Heart left ventricle (tissue), 16 donors: ENCODE measurements at regions not wholly inside any gene's neighbourhood (a gene's known extent, or its start where the extent isn't known, plus 50 kb on each side); places are given as distances from the start of the nearest gene placed in this dataset.

ENCODE experiments used
- ATAC-seq, 4 donors: fragments of 200-7000 bp; cut with Tn5 transposase; one replicate each; pipeline ENCODE4 v1.9.1; 2020 to 2022; ENCODE audit warnings: moderate library complexity in 4 of 4, mild to moderate bottlenecking in 3 of 4, moderate number of reproducible peaks in 1 of 4
- DNase-seq, 5 donors: peaks; one replicate each; pipeline ENCODE4 v3.0.0-alpha.2; 2020
- H3K27ac ChIP-seq, 12 donors: fragments of 200-600 bp; sonication (generic) in 4 of 12; one replicate each; pipeline versions ENCODE4 v1.5.0 to v1.8.0; 2016 to 2022; ENCODE audit warnings: mild to moderate bottlenecking in 2 of 12
- H3K27me3 ChIP-seq, 9 donors: fragments of 200-600 bp; sonication (generic) in 2 of 9; one replicate each; pipeline versions ENCODE4 v1.5.1 to v1.8.0; 2016 to 2022; ENCODE audit warnings: mild to moderate bottlenecking in 3 of 9
- H3K36me3 ChIP-seq, 9 donors: fragments of 200-600 bp; sonication (generic) in 2 of 9; one replicate each; pipeline versions ENCODE4 v1.5.0 to v1.8.0; 2018 to 2022; ENCODE audit warnings: mild to moderate bottlenecking in 2 of 9
- H3K4me1 ChIP-seq, 12 donors: fragments of 200-600 bp; sonication (generic) in 4 of 12; one replicate each; pipeline versions ENCODE4 v1.5.0 to v1.8.0; 2016 to 2022; ENCODE audit warnings: mild to moderate bottlenecking in 3 of 12
- H3K4me3 ChIP-seq, 12 donors: fragments of 200-600 bp; sonication (generic) in 4 of 12; one replicate each; pipeline versions ENCODE4 v1.5.0 to v1.8.0; 2017 to 2022; ENCODE audit warnings: mild to moderate bottlenecking in 9 of 12, moderate library complexity in 4 of 12
- H3K9me3 ChIP-seq, 12 donors: fragments of 200-600 bp; sonication (generic) in 4 of 12; one replicate each; pipeline versions ENCODE4 v1.5.0 to v1.8.0; 2016 to 2022; ENCODE audit warnings: mild to moderate bottlenecking in 1 of 12
- POLR2A ChIP-seq, 2 donors: fragments of 450-650 bp; IDR thresholded peaks; one replicate each; pipeline ENCODE4 v1.6.1; 2017; ENCODE audit warnings: antibody characterized with exemption in 2 of 2, mild to moderate bottlenecking in 2 of 2, moderate library complexity in 2 of 2
- WGBS, 4 donors: extraction: QIAGEN DNeasy Blood & Tissue Kit in 2 of 4; methylation state at CpG; one replicate each; pipeline versions ENCODE4 v1.1.5 to v1.1.7; 2013 to 2018; 5-methylcytosine and 5-hydroxymethylcytosine counted together
- intact Hi-C, 10 donors: fragments of 100-400 bp; cut with DNase I; formaldehyde crosslinking; loops; one replicate each; pipeline versions ENCODE4 v1.11.1 to v1.14.2; 2022
- TF ChIP-seq, protein P1 (sequence below), 12 donors: fragments of 200-600 bp; sonication (generic) in 4 of 12; IDR thresholded peaks; one replicate each; pipeline versions ENCODE4 v1.5.0 to v1.8.0; 2018 to 2022; ENCODE audit warnings: antibody characterized with exemption in 12 of 12, mild to moderate bottlenecking in 5 of 12
- donor health status: ischemic (EF 13 %, LVEDD 7.1; RV severe dilation, severe dysfunction).
- donor health status: healthy with polysubstance abuse.
- donor health status: DM: no; HTN: yes; CAD: no.
- donor health status: DM: no; HTN: no; CAD: no.
- donor health status: ischemic (EF 25% LVEDD 6.9; RV normal size, moderate dysfunction).
- donor health status: ischemic (EF 25% LVEDD 5.7; RV mildly dilated, moderate dysfunction).
- donor health status: healthy.
- donor health status: DM: yes; HTN: yes; CAD: no.
- donor health status: ischemic (EF 35%, LVEDD 5.7; RV mildly dilated, moderate dysfunction).
- donor health status: nonischemic (EF 11% LVEDD 7.7; RV severe dilation, severe dysfunction).
- donor health status: DM: yes; HTN: yes; CAD: no.
- donor health status: PGD.
- donor health status: ischemic (EF 29% LVEDD 5.4; RV normal size, mild dysfunction).
- donor health status: nonischemic (EF 23%, LVEDD 6.1; RV moderate dilation, normal function).

DNA sequence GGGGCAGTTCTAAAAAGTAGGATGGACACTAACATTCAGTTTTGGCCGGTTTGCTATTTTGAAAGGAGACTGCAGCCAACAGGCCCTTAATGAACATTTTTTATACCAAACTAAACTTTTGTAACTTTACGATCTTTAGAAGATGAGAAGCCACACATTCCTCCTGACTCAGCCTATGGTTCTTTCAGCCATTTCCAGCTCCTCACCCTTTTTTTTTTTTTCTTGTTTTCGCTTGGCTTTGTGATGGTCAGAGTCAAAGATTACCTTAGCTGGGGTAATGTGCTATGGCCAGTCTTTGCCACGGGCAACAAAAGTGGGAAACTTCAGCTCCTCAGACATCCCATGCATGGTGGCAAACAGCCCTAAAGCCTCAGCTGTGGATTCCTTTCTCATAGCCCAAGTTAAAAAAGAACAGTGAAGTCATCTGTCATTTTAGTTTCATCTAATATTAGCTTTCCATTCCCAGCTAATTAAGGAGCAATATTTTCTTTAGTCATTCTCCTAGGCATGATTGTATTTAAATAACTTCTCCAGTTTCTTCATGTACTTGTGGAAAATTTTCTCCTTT, 368.7 kb downstream of the MFSD1 start:
- WGBS, 4 donors, result 67 to 84% (median 74%) methylated on average over 4 of the region's 4 CpGs
- H3K27ac ChIP-seq, result peak overlapping the region in 3 of 12 donors; percentile 11 to 48 (median 46)
- H3K4me3 ChIP-seq, result no peak overlapping the region
- H3K36me3 ChIP-seq, result no peaks in the 10 kb centered on the region
- TF ChIP-seq POLR2A (IDR thresholded peaks at IDR 0.05), result no peak
- TF ChIP-seq, protein P1, sequence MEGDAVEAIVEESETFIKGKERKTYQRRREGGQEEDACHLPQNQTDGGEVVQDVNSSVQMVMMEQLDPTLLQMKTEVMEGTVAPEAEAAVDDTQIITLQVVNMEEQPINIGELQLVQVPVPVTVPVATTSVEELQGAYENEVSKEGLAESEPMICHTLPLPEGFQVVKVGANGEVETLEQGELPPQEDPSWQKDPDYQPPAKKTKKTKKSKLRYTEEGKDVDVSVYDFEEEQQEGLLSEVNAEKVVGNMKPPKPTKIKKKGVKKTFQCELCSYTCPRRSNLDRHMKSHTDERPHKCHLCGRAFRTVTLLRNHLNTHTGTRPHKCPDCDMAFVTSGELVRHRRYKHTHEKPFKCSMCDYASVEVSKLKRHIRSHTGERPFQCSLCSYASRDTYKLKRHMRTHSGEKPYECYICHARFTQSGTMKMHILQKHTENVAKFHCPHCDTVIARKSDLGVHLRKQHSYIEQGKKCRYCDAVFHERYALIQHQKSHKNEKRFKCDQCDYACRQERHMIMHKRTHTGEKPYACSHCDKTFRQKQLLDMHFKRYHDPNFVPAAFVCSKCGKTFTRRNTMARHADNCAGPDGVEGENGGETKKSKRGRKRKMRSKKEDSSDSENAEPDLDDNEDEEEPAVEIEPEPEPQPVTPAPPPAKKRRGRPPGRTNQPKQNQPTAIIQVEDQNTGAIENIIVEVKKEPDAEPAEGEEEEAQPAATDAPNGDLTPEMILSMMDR (IDR thresholded peaks at IDR 0.05), result no peak
- no peaks in the 10 kb centered on the region for H3K27me3 ChIP-seq
- H3K9me3 ChIP-seq, result no peaks in the 10 kb centered on the region
- H3K4me1 ChIP-seq, result peaks cover 0 to 15% (median 0%) of the 10 kb centered on the region in 12 donors
- intact Hi-C loops, result no loop called here
- DNase-seq (no peak), ATAC-seq (peak in 2 of 4 donors; percentile 57 to 79)

DNA sequence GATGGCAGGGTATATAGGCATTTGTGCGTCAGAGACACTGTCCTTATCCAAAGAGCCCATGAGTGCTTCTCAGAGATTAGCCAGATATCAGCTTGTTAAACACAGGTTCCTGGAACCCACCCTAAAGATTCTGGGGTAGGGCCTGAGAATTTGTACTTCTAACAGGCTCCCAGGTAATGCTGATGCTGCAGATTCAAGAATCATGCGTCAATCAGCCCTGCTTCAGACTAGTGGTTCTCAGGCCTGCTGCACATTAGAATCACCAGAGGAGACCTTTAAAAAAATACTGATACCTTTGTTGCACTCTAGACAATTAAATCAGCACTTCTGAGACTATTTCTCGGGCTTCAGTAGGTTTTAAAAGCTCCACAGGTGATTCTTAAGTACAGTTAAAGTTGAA, 369.5 kb downstream of the MFSD1 start:
- Histone ChIP-seq H3K9me3 (no peaks in the 10 kb centered on the region), H3K36me3 (no peaks in the 10 kb centered on the region), H3K27me3 (no peaks in the 10 kb centered on the region), H3K4me3 (no peak overlapping the region), H3K4me1 (peaks cover 0 to 15% (median 0%) of the 10 kb centered on the region in 12 donors), H3K27ac (peak overlapping the region in 3 of 12 donors; percentile 11 to 48 (median 46))
- ATAC-seq (no peak), DNase-seq (no peak)
- no peak for TF ChIP-seq POLR2A (IDR thresholded peaks at IDR 0.05)
- TF ChIP-seq, protein P1 (IDR thresholded peaks at IDR 0.05), result no peak
- intact Hi-C loops, result no loop called here
- 37 to 60% (median 48%) methylated on average over 3 of the region's 3 CpGs for WGBS, 4 donors

DNA sequence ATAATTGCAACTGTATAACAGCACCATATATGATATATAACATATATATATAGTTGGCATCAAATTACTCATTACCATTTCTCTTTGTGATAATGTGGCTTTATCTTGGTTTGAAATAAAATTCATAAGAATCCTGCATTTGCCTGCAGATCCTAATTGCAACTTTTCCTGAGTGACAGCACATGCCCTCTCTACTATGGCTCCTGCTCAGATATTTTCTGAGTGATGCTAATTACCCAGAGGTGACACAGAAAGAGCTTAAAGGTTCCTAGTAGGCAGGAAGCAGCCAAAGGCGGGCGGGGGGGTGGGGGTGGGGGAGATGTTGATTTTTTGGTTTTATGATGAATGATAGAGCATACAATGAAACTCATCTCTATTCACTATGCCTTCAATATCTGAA, 370.6 kb downstream of the MFSD1 start:
- no peak for DNase-seq
- no peak for ATAC-seq

More for the DNA sequence above, 370.6 kb downstream of the MFSD1 start:
- Histone ChIP-seq H3K27me3 (no peaks in the 10 kb centered on the region), H3K4me3 (no peak overlapping the region), H3K36me3 (no peaks in the 10 kb centered on the region), H3K4me1 (peaks cover 0 to 15% (median 0%) of the 10 kb centered on the region in 12 donors), H3K27ac (no peak overlapping the region), H3K9me3 (no peaks in the 10 kb centered on the region)
- 60 to 71% (median 65%) methylated on average over 2 of the region's 2 CpGs for WGBS, 4 donors
- no peak for TF ChIP-seq POLR2A (IDR thresholded peaks at IDR 0.05)
- TF ChIP-seq, protein P1 (IDR thresholded peaks at IDR 0.05), result no peak
- intact Hi-C loops, result no loop called here
